BJ (cell line): ENCODE measurements at regions not wholly inside any gene's neighbourhood (a gene's known extent, or its start where the extent isn't known, plus 50 kb on each side); places are given as distances from the start of the nearest gene placed in this dataset.

Experiments used
- CTCF ChIA-PET: fragments of 350-600 bp; formaldehyde crosslinking; extraction: SDS; loops from one replicate; lab custom pipeline; 2021; ENCODE audit warnings: antibody characterized with exemption, inconsistent platforms; lab: Yijun Ruan, JAX
- POLR2A ChIA-PET: fragments of 300-600 bp; sonication (Branson Sonifier 250); formaldehyde crosslinking; extraction: SDS; loops from one replicate; lab custom pipeline; 2021; ENCODE audit warnings: antibody characterized with exemption; lab: Charles Lee
- DNase-seq: peaks from one replicate; pipeline ENCODE4 v3.0.0-alpha.2; 2011; ENCODE audit warnings: low read depth
- H3K27me3 ChIP-seq: 2 replicates; pipeline ENCODE4 v1.6.0; 2011; ENCODE audit warnings: low read length; ENCODE audit not compliant: control insufficient read depth, insufficient read depth
- H3K36me3 ChIP-seq: 2 replicates; pipeline ENCODE4 v1.5.1; 2011; ENCODE audit warnings: low read length; ENCODE audit not compliant: control insufficient read depth, insufficient read depth
- H3K4me3 ChIP-seq: 2 replicates; pipeline ENCODE4 v1.5.1; 2011; ENCODE audit warnings: low read depth, mild to moderate bottlenecking, control low read depth, low read length
- CTCF ChIP-seq: IDR thresholded peaks from 2 replicates; pipeline ENCODE4 v1.5.1; 2011; ENCODE audit warnings: low read depth, mild to moderate bottlenecking, control low read depth, inconsistent platforms, low read length, moderate library complexity; ENCODE audit not compliant: insufficient read depth

DNA sequence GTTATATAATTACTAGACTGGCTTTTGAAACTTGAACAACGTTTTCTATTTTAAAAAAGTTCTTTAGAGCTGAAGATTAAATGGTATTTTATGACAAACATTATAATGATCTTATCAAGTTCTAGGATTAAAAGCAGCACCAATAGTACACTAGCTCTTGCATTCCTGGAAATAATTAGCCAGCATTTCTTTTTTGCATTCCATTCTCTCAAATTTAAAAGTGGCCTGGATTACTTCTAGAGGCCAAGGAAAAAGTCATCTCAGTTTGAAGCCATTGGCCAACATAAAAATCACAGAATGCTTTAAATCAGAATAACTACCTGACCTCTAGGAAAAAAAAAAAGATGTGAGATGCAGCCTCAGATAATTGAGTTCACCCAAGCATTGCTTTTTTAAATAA, 1326.4 kb upstream of the SORCS1 start:
- no peak for DNase-seq
- CTCF ChIA-PET: no interaction called here
- Histone ChIP-seq H3K36me3 (no peaks in the 10 kb centered on the region), H3K27me3 (no peaks in the 10 kb centered on the region), H3K4me3 (no peak overlapping the region)
- TF ChIP-seq CTCF: no peak
- POLR2A ChIA-PET: no interaction called here

DNA sequence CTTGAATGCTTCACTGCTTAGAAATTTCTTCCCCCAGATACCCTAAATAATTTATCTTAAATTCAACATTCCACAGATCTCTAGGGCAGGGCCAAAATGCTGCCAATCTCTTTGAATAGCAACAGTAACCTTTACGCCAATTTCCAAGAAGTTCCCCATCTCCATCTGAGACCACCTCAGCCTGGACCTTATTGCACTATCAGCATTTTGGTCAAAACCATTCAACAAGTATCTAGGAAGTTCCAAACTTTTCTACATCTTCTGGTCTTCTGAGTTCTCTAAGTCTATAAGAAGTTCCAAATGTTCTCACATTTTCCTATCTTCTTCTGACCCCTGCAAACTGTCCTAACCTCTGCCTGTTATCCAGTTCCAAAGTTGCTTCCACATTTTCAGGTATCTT, 1306.9 kb upstream of the SORCS1 start:
- H3K27me3 ChIP-seq: no peaks in the 10 kb centered on the region; the same call in 1 of the 2 replicates
- H3K4me3 ChIP-seq: no peak overlapping the region
- no peaks in the 10 kb centered on the region for H3K36me3 ChIP-seq
- ChIA-PET CTCF (no interaction called here), POLR2A (no interaction called here)
- DNase-seq: no peak
- TF ChIP-seq CTCF: no peak

GRCh38 chr10:108469940-108470339, 1305.4 kb upstream of the SORCS1 start:
- no peak for DNase-seq
- H3K4me3 ChIP-seq: no peak overlapping the region
- ChIA-PET CTCF (interaction anchor here (0.6 kb wide), 1 partner anchor 89 kb away, joined by 4 read pairs; no protein-coding TSS in a partner anchor), POLR2A (no interaction called here)
- H3K36me3 ChIP-seq: no peaks in the 10 kb centered on the region
- no peaks in the 10 kb centered on the region; the same call in 1 of the 2 replicates for H3K27me3 ChIP-seq
- no peak for TF ChIP-seq CTCF

DNA sequence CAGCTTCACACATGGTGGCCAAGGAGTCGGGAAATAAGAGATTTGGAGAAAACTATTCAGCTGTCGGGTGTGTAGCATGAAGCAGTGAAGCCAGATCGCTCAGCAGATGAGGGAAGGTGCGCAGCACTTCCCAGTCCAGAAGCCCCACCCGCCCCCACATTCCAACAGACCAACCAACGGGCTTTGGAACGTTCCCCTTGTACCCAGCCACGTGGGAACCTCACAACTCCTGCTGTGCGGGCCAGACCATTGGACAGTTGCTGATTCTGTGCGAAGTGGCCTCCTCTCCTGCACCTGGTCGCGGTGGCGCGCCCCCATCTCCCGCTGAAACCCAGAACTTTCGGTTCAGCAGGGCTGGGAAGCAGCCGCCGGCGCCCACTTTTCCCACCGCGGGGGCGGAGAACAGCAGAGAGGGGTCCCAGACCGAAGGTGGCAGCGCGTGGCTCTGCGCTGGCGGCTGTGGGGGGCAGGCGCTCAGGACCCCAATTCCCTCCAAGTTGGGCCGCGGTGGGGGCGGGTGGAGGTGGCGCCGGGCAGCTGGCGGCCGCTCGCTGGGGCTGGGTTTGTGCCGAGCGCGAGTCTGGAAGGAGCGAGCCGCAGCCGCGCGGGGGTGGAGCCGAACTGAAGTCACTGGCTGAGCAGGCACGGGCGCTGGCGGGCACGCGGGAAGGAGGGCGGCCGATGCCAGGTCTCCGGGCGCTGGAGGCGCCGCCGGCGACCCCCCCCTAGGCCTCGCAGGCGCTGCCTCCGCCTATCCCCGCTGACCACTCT, 1301.5 kb upstream of the SORCS1 start:
- Histone ChIP-seq H3K36me3 (no peaks in the 10 kb centered on the region), H3K27me3 (no peaks in the 10 kb centered on the region; the same call in 1 of the 2 replicates), H3K4me3 (peak overlapping the region; percentile 51)
- CTCF ChIA-PET: no interaction called here
- POLR2A ChIA-PET: no interaction called here
- no peak for DNase-seq
- TF ChIP-seq CTCF: no peak

GRCh38 chr10:108462005-108462404, 1297.5 kb upstream of the SORCS1 start:
- ChIA-PET POLR2A (no interaction called here), CTCF (no interaction called here)
- Histone ChIP-seq H3K36me3 (no peaks in the 10 kb centered on the region), H3K4me3 (no peak overlapping the region), H3K27me3 (no peaks in the 10 kb centered on the region)
- DNase-seq: no peak
- no peak for TF ChIP-seq CTCF
